Omental fat pad (tissue), 3 donors: ENCODE measurements at regions not wholly inside any gene's neighbourhood (a gene's known extent, or its start where the extent isn't known, plus 50 kb on each side); places are given as distances from the start of the nearest gene placed in this dataset.

Experiments used
- ATAC-seq: fragments of 150-250 bp; one replicate; pipeline ENCODE4 v1.9.1; 2016; ENCODE audit warnings: mild to moderate bottlenecking, moderate library complexity; ENCODE audit not compliant: low FRiP score
- DNase-seq: peaks from one replicate; pipeline ENCODE4 v3.0.0-alpha.2; 2019; ENCODE audit warnings: low spot score
- CTCF ChIP-seq, 3 donors: fragments of 450-650 bp; IDR thresholded peaks; one replicate each; pipeline ENCODE4 v1.5.1; 2016 to 2017; ENCODE audit warnings: antibody characterized with exemption in 3 of 3, mild to moderate bottlenecking in 3 of 3, moderate library complexity in 2 of 3

- ATAC-seq: no peak
- TF ChIP-seq CTCF (IDR thresholded peaks at IDR 0.05): no peak
- DNase-seq: no peak
These were observed 308.3 kb upstream of the CDH5 start for GRCh38 chr16:66058172-66058691.

- ATAC-seq: no peak
- TF ChIP-seq CTCF (IDR thresholded peaks at IDR 0.05): no peak
- DNase-seq: no peak
These were observed 309.4 kb upstream of the CDH5 start for GRCh38 chr16:66057057-66057456.

GRCh38 chr16:66054095-66054494, 312.4 kb upstream of the CDH5 start:
- ATAC-seq: no peak
- no peak for TF ChIP-seq CTCF (IDR thresholded peaks at IDR 0.05)
- no peak for DNase-seq

- TF ChIP-seq CTCF (IDR thresholded peaks at IDR 0.05): no peak
- DNase-seq: no peak
- no peak for ATAC-seq
These were observed 313.7 kb upstream of the CDH5 start for GRCh38 chr16:66052745-66053144.

GRCh38 chr16:66050991-66051390, 315.5 kb upstream of the CDH5 start:
- ATAC-seq (no peak), DNase-seq (no peak)
- no peak for TF ChIP-seq CTCF (IDR thresholded peaks at IDR 0.05)

GRCh38 chr16:66049865-66050264, 316.6 kb upstream of the CDH5 start:
- no peak for TF ChIP-seq CTCF (IDR thresholded peaks at IDR 0.05)
- ATAC-seq (no peak), DNase-seq (no peak)

- DNase-seq (no peak), ATAC-seq (no peak)
- TF ChIP-seq CTCF (IDR thresholded peaks at IDR 0.05): no peak
These were observed 320.9 kb upstream of the CDH5 start for GRCh38 chr16:66045626-66046025.
